GM13976 (cell line): ENCODE measurements at regions not wholly inside any gene's neighbourhood (a gene's known extent, or its start where the extent isn't known, plus 50 kb on each side); places are given as distances from the start of the nearest gene placed in this dataset.

Experiments used
- DNase-seq: peaks from one replicate; pipeline ENCODE4 v3.0.0; 2012; ENCODE audit warnings: low spot score
- in situ Hi-C: fragments of 300-500 bp; cut with MboI; formaldehyde crosslinking; loops from one replicate; pipeline ENCODE4 v1.12.0; 2022; ENCODE audit warnings: low sequenced_read_pairs, mixed read lengths, inconsistent platforms; ENCODE audit not compliant: unreplicated experiment
- TF ChIP-seq, protein P1 (sequence below): IDR thresholded peaks from 2 replicates; pipeline ENCODE4 v1.5.1; 2012; ENCODE audit warnings: borderline replicate concordance, mild to moderate bottlenecking; ENCODE audit not compliant: insufficient read depth; ENCODE audit errors: extremely low read depth, missing control alignments, control extremely low read depth

DNA sequence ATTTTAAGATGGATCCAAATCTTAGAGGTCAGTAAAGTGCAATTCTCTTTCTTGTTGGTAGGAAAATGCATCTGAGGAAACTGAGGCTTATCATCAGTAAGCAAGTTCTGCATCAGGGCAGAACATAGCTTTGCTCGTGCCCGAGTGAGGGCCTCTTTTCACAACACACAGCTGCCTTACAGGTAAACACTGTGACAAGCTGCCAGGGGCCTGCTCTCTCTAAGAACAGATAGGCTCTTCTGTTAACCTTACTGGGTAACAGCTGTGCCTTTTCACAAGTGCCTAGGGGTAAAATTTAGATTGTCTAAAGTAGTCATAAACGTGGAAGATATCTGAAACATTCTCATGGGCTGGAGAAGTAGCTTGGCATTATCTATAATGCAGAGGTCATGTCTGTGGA is 118.1 kb downstream of the C3orf38 start:
- in situ Hi-C loops, result no loop called here
- no peak for DNase-seq
- TF ChIP-seq, protein P1, sequence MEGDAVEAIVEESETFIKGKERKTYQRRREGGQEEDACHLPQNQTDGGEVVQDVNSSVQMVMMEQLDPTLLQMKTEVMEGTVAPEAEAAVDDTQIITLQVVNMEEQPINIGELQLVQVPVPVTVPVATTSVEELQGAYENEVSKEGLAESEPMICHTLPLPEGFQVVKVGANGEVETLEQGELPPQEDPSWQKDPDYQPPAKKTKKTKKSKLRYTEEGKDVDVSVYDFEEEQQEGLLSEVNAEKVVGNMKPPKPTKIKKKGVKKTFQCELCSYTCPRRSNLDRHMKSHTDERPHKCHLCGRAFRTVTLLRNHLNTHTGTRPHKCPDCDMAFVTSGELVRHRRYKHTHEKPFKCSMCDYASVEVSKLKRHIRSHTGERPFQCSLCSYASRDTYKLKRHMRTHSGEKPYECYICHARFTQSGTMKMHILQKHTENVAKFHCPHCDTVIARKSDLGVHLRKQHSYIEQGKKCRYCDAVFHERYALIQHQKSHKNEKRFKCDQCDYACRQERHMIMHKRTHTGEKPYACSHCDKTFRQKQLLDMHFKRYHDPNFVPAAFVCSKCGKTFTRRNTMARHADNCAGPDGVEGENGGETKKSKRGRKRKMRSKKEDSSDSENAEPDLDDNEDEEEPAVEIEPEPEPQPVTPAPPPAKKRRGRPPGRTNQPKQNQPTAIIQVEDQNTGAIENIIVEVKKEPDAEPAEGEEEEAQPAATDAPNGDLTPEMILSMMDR, result no peak

DNA sequence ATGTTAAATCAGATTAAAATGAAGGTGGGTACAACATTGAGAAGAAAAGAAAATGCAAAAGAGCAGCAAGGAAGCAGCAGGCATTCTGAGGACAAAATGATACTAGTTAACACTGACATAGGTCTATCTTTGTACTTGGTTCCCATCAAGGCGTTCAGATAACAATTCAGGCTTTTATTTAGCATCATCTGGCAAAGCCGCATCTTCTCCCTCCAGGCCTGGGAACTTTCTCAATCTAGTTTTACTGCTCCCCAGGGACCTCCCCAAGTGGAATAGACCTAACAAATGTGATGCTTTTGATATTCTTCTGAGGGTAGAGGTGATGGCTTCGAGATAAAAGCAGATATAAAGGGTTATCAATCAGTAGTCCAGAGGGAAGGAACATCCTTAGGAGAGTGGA is 130.6 kb downstream of the C3orf38 start:
- no peak for DNase-seq
- in situ Hi-C loops, result no loop called here
- TF ChIP-seq, protein P1, result no peak

DNA sequence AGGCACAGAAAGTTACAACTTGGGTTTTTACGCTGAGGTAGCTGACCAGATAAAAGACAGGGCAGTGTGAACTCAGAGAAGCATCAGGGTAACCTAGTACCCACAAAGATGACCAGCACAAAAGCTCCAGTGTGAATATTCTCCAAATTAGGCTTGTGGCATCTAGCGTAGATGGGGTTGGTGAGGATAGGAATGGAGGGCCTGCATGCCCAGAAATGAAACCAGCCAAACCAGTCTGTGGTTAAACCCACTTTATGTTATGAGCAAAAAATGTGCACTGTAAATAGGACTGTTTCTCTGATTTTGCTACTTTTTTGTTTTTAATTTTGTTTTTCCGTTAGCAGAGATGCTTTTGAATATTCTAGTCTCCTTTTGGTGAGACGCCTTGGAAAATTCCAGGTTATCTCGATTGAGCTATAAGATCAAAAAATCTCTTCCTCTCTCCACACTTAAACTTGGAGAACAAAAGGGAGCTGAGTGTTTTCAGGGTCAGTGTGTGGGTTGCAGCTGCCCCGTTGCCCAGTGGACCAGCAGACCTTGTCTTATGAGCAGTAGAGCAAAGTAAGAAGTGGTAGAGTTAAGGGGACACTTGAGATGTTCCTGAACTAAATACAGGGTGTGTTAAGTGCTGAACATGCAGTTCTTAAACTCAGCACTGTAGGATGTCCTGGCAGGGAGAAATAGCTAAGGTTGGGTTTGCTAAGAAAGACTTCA is 132.9 kb downstream of the C3orf38 start:
- TF ChIP-seq, protein P1, result no peak
- in situ Hi-C loops, result no loop called here
- no peak for DNase-seq

DNA sequence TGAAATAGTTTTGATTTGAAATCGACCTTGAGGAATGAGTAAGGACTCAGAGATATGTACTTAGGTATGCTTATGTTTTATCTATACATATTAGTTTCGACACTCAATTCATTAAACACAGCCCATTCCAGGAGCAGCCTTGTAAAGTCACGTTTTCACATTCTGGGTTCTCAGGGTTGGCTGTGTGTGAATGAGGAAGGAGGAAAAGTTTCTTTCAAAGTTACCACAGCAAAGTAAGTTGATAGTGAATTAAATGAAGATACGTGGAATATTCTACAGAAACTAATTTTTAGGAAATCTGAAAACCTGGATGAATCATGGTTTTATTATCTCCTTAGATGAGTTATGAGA is 133.5 kb downstream of the C3orf38 start:
- TF ChIP-seq, protein P1, result no peak
- no peak for DNase-seq
- in situ Hi-C loops, result no loop called here

DNA sequence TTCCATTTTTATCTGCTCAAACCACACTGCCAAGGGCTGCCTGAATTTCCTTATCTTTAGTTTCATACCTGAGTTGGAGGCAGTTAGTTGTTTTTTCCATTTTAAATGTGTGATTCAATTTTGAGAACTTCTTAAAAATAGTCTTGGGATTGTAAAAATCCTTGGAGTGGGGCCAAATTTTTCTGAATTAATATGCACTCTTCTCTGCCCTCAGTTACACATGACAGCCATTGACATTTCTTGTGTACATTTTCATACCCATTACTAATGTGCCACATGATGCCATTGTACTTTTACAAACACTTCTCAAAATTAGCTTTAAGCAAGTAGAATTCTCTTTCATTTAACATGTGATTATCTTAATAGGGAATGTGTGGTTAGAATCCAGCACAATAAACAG is 141.7 kb downstream of the C3orf38 start:
- TF ChIP-seq, protein P1, result no peak
- in situ Hi-C loops, result no loop called here
- DNase-seq, result no peak

DNA sequence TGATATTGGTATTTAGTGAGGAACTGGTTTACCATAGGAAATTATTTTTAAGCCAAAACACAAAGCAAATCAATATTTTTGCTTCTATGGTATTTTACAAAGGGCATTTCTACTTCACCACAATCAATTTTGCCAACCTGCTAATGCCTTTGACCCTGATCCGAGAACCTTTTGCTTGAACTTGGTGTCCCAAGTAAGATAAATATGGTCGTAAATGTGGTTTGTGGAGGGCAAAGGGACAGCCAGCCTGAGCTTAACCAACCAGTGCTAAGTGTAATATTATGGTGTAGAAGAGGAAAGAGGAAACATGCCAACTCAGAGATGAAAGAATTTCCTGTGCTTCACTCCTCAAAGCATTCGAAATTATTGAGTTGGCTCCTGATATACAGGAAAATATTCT is 148.4 kb downstream of the C3orf38 start:
- TF ChIP-seq, protein P1, result no peak
- DNase-seq, result no peak
- in situ Hi-C loops, result no loop called here
